IMR-90 (cell line): ENCODE measurements at regions not wholly inside any gene's neighbourhood (a gene's known extent, or its start where the extent isn't known, plus 50 kb on each side); places are given as distances from the start of the nearest gene placed in this dataset.

Source experiments
- BHLHE40 ChIP-seq: fragments of 150-350 bp; IDR thresholded peaks from 2 replicates; pipeline ENCODE4 v1.6.1; 2016; ENCODE audit warnings: mild to moderate bottlenecking, low read depth, low read length
- CEBPB ChIP-seq: IDR thresholded peaks from 2 replicates; pipeline ENCODE4 v1.6.1; 2012; ENCODE audit warnings: low read depth, low read length, improper control_type of control experiment
- FOS ChIP-seq: fragments of 150-350 bp; IDR thresholded peaks from 2 replicates; pipeline ENCODE4 v1.6.1; 2016; ENCODE audit warnings: low read depth, low read length
- NFE2L2 ChIP-seq: fragments of 150-350 bp; IDR thresholded peaks from 2 replicates; pipeline ENCODE4 v1.6.1; 2016; ENCODE audit warnings: low read depth, mild to moderate bottlenecking, low read length
- POLR2A ChIP-seq: IDR thresholded peaks from 2 replicates; pipeline ENCODE4 v1.6.1; 2012; ENCODE audit warnings: mild to moderate bottlenecking, low read depth, low read length
- RAD21 ChIP-seq: IDR thresholded peaks from 2 replicates; pipeline ENCODE4 v1.6.1; 2012; ENCODE audit warnings: low read length, improper control_type of control experiment
- RCOR1 ChIP-seq: IDR thresholded peaks from 2 replicates; pipeline ENCODE4 v1.6.1; 2012; ENCODE audit warnings: mild to moderate bottlenecking, low read length, improper control_type of control experiment; ENCODE audit not compliant: insufficient replicate concordance
- RFX5 ChIP-seq: IDR thresholded peaks from 2 replicates; pipeline ENCODE4 v1.8.0; 2012; ENCODE audit warnings: low read depth, mild to moderate bottlenecking, low read length, moderate library complexity
- SMC3 ChIP-seq: fragments of 150-350 bp; IDR thresholded peaks from 2 replicates; pipeline ENCODE4 v1.6.1; 2016; ENCODE audit warnings: low read depth, mild to moderate bottlenecking, antibody characterized with exemption, low read length, moderate library complexity
- TF ChIP-seq, protein P1 (sequence below): conservative IDR thresholded peaks from 2 replicates; pipeline ENCODE4 v1.5.1; 2012; ENCODE audit warnings: mild to moderate bottlenecking, low read depth, low read length, improper control_type of control experiment
- TF ChIP-seq, protein P2 (sequence below): fragments of 150-350 bp; IDR thresholded peaks from 2 replicates; pipeline ENCODE4 v1.6.1; 2016; ENCODE audit warnings: low read depth, mild to moderate bottlenecking, low read length, moderate library complexity, borderline replicate concordance
- TF ChIP-seq, protein P3 (sequence below): fragments of 150-350 bp; IDR thresholded peaks from 2 replicates; pipeline ENCODE4 v1.6.1; 2017; ENCODE audit warnings: mild to moderate bottlenecking, antibody characterized with exemption, low read length, low read depth

DNA sequence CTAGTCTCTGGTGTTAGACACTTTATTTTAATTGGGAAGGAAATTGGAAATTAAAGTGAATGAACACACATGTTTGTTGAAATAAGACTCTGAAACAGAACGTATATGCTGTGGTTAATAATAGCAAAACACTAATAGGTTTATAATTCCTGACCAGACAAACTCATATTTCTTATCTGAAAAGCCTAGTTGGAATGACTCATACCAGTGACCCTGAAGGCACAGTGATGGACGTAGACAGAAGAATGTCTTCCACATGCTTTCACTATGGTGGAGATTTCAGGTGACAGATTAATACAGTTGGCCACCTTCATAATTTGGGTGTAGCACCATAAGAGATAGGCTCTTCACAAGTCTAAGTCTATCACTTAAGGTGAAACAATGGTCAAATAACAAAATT, 83.0 kb upstream of the COL11A1 start:
- TF ChIP-seq, protein P1, sequence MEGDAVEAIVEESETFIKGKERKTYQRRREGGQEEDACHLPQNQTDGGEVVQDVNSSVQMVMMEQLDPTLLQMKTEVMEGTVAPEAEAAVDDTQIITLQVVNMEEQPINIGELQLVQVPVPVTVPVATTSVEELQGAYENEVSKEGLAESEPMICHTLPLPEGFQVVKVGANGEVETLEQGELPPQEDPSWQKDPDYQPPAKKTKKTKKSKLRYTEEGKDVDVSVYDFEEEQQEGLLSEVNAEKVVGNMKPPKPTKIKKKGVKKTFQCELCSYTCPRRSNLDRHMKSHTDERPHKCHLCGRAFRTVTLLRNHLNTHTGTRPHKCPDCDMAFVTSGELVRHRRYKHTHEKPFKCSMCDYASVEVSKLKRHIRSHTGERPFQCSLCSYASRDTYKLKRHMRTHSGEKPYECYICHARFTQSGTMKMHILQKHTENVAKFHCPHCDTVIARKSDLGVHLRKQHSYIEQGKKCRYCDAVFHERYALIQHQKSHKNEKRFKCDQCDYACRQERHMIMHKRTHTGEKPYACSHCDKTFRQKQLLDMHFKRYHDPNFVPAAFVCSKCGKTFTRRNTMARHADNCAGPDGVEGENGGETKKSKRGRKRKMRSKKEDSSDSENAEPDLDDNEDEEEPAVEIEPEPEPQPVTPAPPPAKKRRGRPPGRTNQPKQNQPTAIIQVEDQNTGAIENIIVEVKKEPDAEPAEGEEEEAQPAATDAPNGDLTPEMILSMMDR: no peak
- no peak for TF ChIP-seq CEBPB
- no peak for TF ChIP-seq FOS
- TF ChIP-seq SMC3: no peak
- TF ChIP-seq RAD21: no peak
- TF ChIP-seq RFX5: no peak
- TF ChIP-seq, protein P2, sequence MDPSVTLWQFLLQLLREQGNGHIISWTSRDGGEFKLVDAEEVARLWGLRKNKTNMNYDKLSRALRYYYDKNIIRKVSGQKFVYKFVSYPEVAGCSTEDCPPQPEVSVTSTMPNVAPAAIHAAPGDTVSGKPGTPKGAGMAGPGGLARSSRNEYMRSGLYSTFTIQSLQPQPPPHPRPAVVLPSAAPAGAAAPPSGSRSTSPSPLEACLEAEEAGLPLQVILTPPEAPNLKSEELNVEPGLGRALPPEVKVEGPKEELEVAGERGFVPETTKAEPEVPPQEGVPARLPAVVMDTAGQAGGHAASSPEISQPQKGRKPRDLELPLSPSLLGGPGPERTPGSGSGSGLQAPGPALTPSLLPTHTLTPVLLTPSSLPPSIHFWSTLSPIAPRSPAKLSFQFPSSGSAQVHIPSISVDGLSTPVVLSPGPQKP: no peak
- TF ChIP-seq POLR2A: no peak
- TF ChIP-seq RCOR1: no peak
- TF ChIP-seq, protein P3, sequence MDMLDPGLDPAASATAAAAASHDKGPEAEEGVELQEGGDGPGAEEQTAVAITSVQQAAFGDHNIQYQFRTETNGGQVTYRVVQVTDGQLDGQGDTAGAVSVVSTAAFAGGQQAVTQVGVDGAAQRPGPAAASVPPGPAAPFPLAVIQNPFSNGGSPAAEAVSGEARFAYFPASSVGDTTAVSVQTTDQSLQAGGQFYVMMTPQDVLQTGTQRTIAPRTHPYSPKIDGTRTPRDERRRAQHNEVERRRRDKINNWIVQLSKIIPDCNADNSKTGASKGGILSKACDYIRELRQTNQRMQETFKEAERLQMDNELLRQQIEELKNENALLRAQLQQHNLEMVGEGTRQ: no peak
- no peak for TF ChIP-seq BHLHE40
- TF ChIP-seq NFE2L2: no peak
